ENCODE measurements at regions not wholly inside any gene's neighbourhood (a gene's known extent, or its start where the extent isn't known, plus 50 kb on each side); places are given as distances from the start of the nearest gene placed in this dataset.

DNA sequence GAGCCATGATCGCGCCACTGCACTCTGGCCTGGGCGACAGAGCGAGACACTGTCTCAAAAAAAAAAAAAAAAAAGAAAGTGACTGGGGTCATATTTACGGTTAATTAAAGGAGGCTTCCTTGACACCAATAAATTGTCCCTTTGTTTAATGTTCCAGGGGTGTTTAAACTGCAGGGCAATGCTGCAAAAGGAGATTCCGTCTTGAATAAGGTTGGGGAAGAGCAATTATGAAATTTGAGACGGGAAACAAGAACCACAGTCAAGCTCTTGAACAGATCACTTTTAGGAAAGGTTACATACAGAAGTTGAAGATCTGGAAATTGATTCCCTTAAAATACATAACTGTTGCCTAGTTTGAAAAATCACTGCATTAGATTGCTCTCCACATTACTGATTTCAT is 292.9 kb downstream of the DAD1 start:
- no peak for TF ChIP-seq CTCF (IDR thresholded peaks at IDR 0.05; ENCODE audit: insufficient read depth, low read length)
- no peak for TF ChIP-seq SPI1 (IDR thresholded peaks at IDR 0.05; ENCODE audit: borderline replicate concordance, low read depth)
